IMR-90 (cell line): ENCODE measurements at regions not wholly inside any gene's neighbourhood (a gene's known extent, or its start where the extent isn't known, plus 50 kb on each side); places are given as distances from the start of the nearest gene placed in this dataset.

Experiments used
- ATAC-seq: fragments of 200-7000 bp; cut with Tn5 transposase; 2 replicates; pipeline ENCODE4 v1.9.1; 2020; ENCODE audit warnings: low read depth, mild to moderate bottlenecking, moderate library complexity
- BruUV-seq: library from RNA; stranded (reverse); fragments of 400-500 nt; replicated peaks from 2 replicates; lab custom pipeline; 2021; lab: Mats Ljungman, UMichigan
- CTCF ChIA-PET: fragments of 300-600 bp; formaldehyde crosslinking; extraction: SDS; loops from one replicate; lab custom pipeline; 2021; ENCODE audit warnings: antibody characterized with exemption; lab: Yijun Ruan, JAX
- POLR2A ChIA-PET: fragments of 300-600 bp; sonication (Branson Sonifier 250); formaldehyde crosslinking; loops from one replicate; lab custom pipeline; 2022; ENCODE audit warnings: antibody characterized with exemption; ENCODE audit not compliant: unreplicated experiment; lab: Charles Lee
- DNase-seq: peaks from one replicate; pipeline ENCODE4 v3.0.0; 2013
- H2AFZ ChIP-seq: replicated peaks from 2 replicates; pipeline ENCODE3; 2013; ENCODE audit warnings: low read length, mild to moderate bottlenecking; ENCODE audit not compliant: poor library complexity
- H2AK5ac ChIP-seq: 2 replicates; pipeline ENCODE4 v1.6.1; 2013; ENCODE audit warnings: low read depth, low read length, inconsistent platforms
- H2AK9ac ChIP-seq: replicated peaks from 2 replicates; pipeline ENCODE3; 2013; ENCODE audit warnings: mild to moderate bottlenecking, low read depth, low read length, moderate library complexity; ENCODE audit not compliant: poor library complexity
- H2BK120ac ChIP-seq: 2 replicates; pipeline ENCODE4 v1.6.1; 2013; ENCODE audit warnings: low read depth, low read length, inconsistent platforms
- H2BK15ac ChIP-seq: 3 replicates; pipeline ENCODE4 v1.6.1; 2013; ENCODE audit warnings: low read depth, low read length, inconsistent platforms
- H2BK20ac ChIP-seq: 2 replicates; pipeline ENCODE4 v1.6.1; 2013; ENCODE audit warnings: low read depth, mild to moderate bottlenecking, inconsistent platforms, low read length, moderate library complexity
- H2BK5ac ChIP-seq: 2 replicates; pipeline ENCODE4 v1.6.1; 2013; ENCODE audit warnings: mild to moderate bottlenecking, low read depth, low read length, inconsistent platforms; ENCODE audit not compliant: poor library complexity, severe bottlenecking
- H3K14ac ChIP-seq: replicated peaks from 2 replicates; pipeline ENCODE4 v1.6.1; 2013; ENCODE audit warnings: low read depth, low read length, inconsistent platforms
- H3K18ac ChIP-seq: 2 replicates; pipeline ENCODE4 v1.6.1; 2013; ENCODE audit warnings: low read depth, low read length, control low read depth
- H3K23ac ChIP-seq: 2 replicates; pipeline ENCODE4 v1.6.1; 2013; ENCODE audit warnings: low read depth, low read length, inconsistent platforms
- H3K27ac ChIP-seq: 2 replicates; pipeline ENCODE4 v1.5.1; 2013; ENCODE audit warnings: mild to moderate bottlenecking, control low read depth, low read length; ENCODE audit not compliant: insufficient read depth
- H3K27me3 ChIP-seq: 2 replicates; pipeline ENCODE4 v1.6.1; 2013; ENCODE audit warnings: low read length; ENCODE audit not compliant: control insufficient read depth, insufficient read depth
- H3K36me3 ChIP-seq: 2 replicates; pipeline ENCODE4 v1.6.1; 2013; ENCODE audit warnings: low read length, mixed read lengths; ENCODE audit not compliant: control insufficient read depth, insufficient read depth
- H3K4ac ChIP-seq: 2 replicates; pipeline ENCODE4 v1.6.1; 2013; ENCODE audit warnings: low read depth, low read length, inconsistent platforms
- H3K4me1 ChIP-seq: 2 replicates; pipeline ENCODE4 v1.6.1; 2013; ENCODE audit warnings: low read length, mixed read lengths; ENCODE audit not compliant: control insufficient read depth, insufficient read depth
- H3K4me2 ChIP-seq: 2 replicates; pipeline ENCODE4 v1.6.1; 2013; ENCODE audit warnings: low read depth, mild to moderate bottlenecking, control low read depth, low read length, moderate library complexity
- H3K4me3 ChIP-seq: 2 replicates; pipeline ENCODE4 v1.5.1; 2013; ENCODE audit warnings: low read depth, mild to moderate bottlenecking, control low read depth, low read length, moderate library complexity; ENCODE audit not compliant: insufficient read depth
- H3K56ac ChIP-seq: 2 replicates; pipeline ENCODE4 v1.6.1; 2013; ENCODE audit warnings: low read length, inconsistent platforms; ENCODE audit not compliant: insufficient read depth; ENCODE audit errors: extremely low read depth
- H3K79me1 ChIP-seq, 2 experiments: 2 replicates each; pipeline ENCODE4 v1.6.1; 2013; ENCODE audit warnings: low read length in 2 of 2, inconsistent platforms in 1 of 2, low read depth in 1 of 2
- H3K9ac ChIP-seq: 2 replicates; pipeline ENCODE4 v1.6.1; 2013; ENCODE audit warnings: low read depth, low read length, control low read depth
- H3K9me1 ChIP-seq: 2 replicates; pipeline ENCODE4 v1.6.1; 2013; ENCODE audit warnings: low read length, inconsistent platforms; ENCODE audit not compliant: insufficient read depth
- H3K9me3 ChIP-seq: 2 replicates; pipeline ENCODE4 v1.6.1; 2013; ENCODE audit warnings: low read length; ENCODE audit not compliant: control insufficient read depth, insufficient read depth
- H4K20me1 ChIP-seq: 2 replicates; pipeline ENCODE4 v1.6.1; 2013; ENCODE audit warnings: low read length, inconsistent platforms; ENCODE audit not compliant: insufficient read depth
- H4K5ac ChIP-seq: 2 replicates; pipeline ENCODE4 v1.6.1; 2013; ENCODE audit warnings: mild to moderate bottlenecking, low read depth, low read length, control low read depth
- H4K8ac ChIP-seq, 2 experiments: 2 replicates each; pipeline ENCODE4 v1.6.1; 2013; ENCODE audit warnings: low read depth in 2 of 2, low read length in 2 of 2, control low read depth in 1 of 2, inconsistent platforms in 1 of 2
- H4K91ac ChIP-seq: 2 replicates; pipeline ENCODE4 v1.6.1; 2013; ENCODE audit warnings: low read depth, low read length, inconsistent platforms; ENCODE audit not compliant: insufficient read depth
- BHLHE40 ChIP-seq: fragments of 150-350 bp; IDR thresholded peaks from 2 replicates; pipeline ENCODE4 v1.6.1; 2016; ENCODE audit warnings: mild to moderate bottlenecking, low read depth, low read length
- CEBPB ChIP-seq: IDR thresholded peaks from 2 replicates; pipeline ENCODE4 v1.6.1; 2012; ENCODE audit warnings: low read depth, low read length, improper control_type of control experiment
- CHD1 ChIP-seq: IDR thresholded peaks from 2 replicates; pipeline ENCODE4 v1.6.1; 2012; ENCODE audit warnings: low read depth, low read length, improper control_type of control experiment
- FOS ChIP-seq: fragments of 150-350 bp; IDR thresholded peaks from 2 replicates; pipeline ENCODE4 v1.6.1; 2016; ENCODE audit warnings: low read depth, low read length
- MAFK ChIP-seq: IDR thresholded peaks from 2 replicates; pipeline ENCODE4 v1.6.1; 2012; ENCODE audit warnings: low read depth, low read length, improper control_type of control experiment
- MXI1 ChIP-seq: IDR thresholded peaks from 2 replicates; pipeline ENCODE4 v1.6.1; 2012; ENCODE audit warnings: low read depth, mild to moderate bottlenecking, low read length, moderate library complexity, borderline replicate concordance
- NFE2L2 ChIP-seq: fragments of 150-350 bp; IDR thresholded peaks from 2 replicates; pipeline ENCODE4 v1.6.1; 2016; ENCODE audit warnings: low read depth, mild to moderate bottlenecking, low read length
- POLR2A ChIP-seq: IDR thresholded peaks from 2 replicates; pipeline ENCODE4 v1.6.1; 2012; ENCODE audit warnings: mild to moderate bottlenecking, low read depth, low read length
- RCOR1 ChIP-seq: IDR thresholded peaks from 2 replicates; pipeline ENCODE4 v1.6.1; 2012; ENCODE audit warnings: mild to moderate bottlenecking, low read length, improper control_type of control experiment; ENCODE audit not compliant: insufficient replicate concordance
- RFX5 ChIP-seq: IDR thresholded peaks from 2 replicates; pipeline ENCODE4 v1.8.0; 2012; ENCODE audit warnings: low read depth, mild to moderate bottlenecking, low read length, moderate library complexity
- SMC3 ChIP-seq: fragments of 150-350 bp; IDR thresholded peaks from 2 replicates; pipeline ENCODE4 v1.6.1; 2016; ENCODE audit warnings: low read depth, mild to moderate bottlenecking, antibody characterized with exemption, low read length, moderate library complexity
- WGBS, 2 experiments: methylation state at CpG; one replicate each; pipeline versions ENCODE4 v1.1.5 to v1.1.7; 2013; ENCODE audit warnings: missing lambda C conversion rate in 2 of 2; ENCODE audit not compliant: insufficient read length in 1 of 2; ENCODE audit errors: extremely low coverage in 2 of 2; 5-methylcytosine and 5-hydroxymethylcytosine counted together
- dilution Hi-C: fragments of 300-500 bp; cut with HindIII; formaldehyde crosslinking; loops from one replicate; pipeline ENCODE4 v1.14.3; 2018; ENCODE audit warnings: low sequenced_read_pairs; ENCODE audit not compliant: unreplicated experiment
- in situ Hi-C: fragments of 300-500 bp; cut with MboI; formaldehyde crosslinking; loops from 3 replicates; pipeline ENCODE4 v1.14.3; 2019; ENCODE audit warnings: low sequenced_read_pairs, inconsistent platforms, mixed read lengths
- intact Hi-C: fragments of 100-400 bp; cut with micrococcal nuclease; formaldehyde crosslinking; loops from 2 replicates; pipeline ENCODE4 v1.10.0; 2022
- TF ChIP-seq, protein P1 (sequence below): fragments of 150-350 bp; IDR thresholded peaks from 2 replicates; pipeline ENCODE4 v1.6.1; 2017; ENCODE audit warnings: mild to moderate bottlenecking, antibody characterized with exemption, low read length, low read depth
- TF ChIP-seq, protein P2 (sequence below): conservative IDR thresholded peaks from 2 replicates; pipeline ENCODE4 v1.5.1; 2012; ENCODE audit warnings: mild to moderate bottlenecking, low read depth, low read length, improper control_type of control experiment
- TF ChIP-seq, protein P3 (sequence below): fragments of 150-350 bp; IDR thresholded peaks from 2 replicates; pipeline ENCODE4 v1.6.1; 2016; ENCODE audit warnings: low read depth, mild to moderate bottlenecking, low read length, moderate library complexity, borderline replicate concordance

DNA sequence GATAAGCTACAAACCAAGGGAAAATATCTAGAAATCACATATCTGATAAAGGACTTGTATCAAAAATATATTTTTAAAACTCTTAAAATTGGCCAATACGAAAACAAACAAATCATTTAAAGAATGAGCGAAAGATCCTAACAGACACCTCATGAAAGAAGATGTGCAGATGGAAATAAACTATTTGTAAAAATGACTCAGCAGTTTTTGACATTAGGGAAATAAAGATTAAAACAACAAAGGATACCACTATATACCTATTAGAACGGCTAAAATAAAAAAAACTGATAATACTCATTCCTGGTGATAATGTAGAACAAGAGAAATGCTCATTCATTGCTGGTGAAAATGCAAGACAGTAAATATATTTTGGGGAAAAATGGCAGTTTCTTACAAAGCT, 506.4 kb downstream of the KLHL4 start:
- no peak overlapping the region for H4K91ac ChIP-seq
- H2BK15ac ChIP-seq, result no peak overlapping the region
- no peak overlapping the region for H2BK20ac ChIP-seq
- H3K9ac ChIP-seq, result no peak overlapping the region
- H3K4me3 ChIP-seq, result no peak overlapping the region
- no peaks in the 10 kb centered on the region for H3K9me1 ChIP-seq
- H2BK120ac ChIP-seq, result no peak overlapping the region
- in situ Hi-C loops (no loop called here), intact Hi-C loops (no loop called here), dilution Hi-C loops (no loop called here)
- BruUV-seq, result no TSS peak
- H3K56ac ChIP-seq, result no peak overlapping the region
- H3K79me1 ChIP-seq, result no peaks in the 10 kb centered on the region
- TF ChIP-seq NFE2L2, result peak; percentile 86
- no peak for TF ChIP-seq MXI1
- TF ChIP-seq CHD1, result no peak
- TF ChIP-seq FOS, result no peak
- no peak for TF ChIP-seq POLR2A
- TF ChIP-seq, protein P1, sequence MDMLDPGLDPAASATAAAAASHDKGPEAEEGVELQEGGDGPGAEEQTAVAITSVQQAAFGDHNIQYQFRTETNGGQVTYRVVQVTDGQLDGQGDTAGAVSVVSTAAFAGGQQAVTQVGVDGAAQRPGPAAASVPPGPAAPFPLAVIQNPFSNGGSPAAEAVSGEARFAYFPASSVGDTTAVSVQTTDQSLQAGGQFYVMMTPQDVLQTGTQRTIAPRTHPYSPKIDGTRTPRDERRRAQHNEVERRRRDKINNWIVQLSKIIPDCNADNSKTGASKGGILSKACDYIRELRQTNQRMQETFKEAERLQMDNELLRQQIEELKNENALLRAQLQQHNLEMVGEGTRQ, result no peak
- TF ChIP-seq MAFK, result peak; percentile 21; the same call in 1 of the 2 replicates
- TF ChIP-seq CEBPB, result no peak
- no peak for TF ChIP-seq SMC3
- TF ChIP-seq, protein P2, sequence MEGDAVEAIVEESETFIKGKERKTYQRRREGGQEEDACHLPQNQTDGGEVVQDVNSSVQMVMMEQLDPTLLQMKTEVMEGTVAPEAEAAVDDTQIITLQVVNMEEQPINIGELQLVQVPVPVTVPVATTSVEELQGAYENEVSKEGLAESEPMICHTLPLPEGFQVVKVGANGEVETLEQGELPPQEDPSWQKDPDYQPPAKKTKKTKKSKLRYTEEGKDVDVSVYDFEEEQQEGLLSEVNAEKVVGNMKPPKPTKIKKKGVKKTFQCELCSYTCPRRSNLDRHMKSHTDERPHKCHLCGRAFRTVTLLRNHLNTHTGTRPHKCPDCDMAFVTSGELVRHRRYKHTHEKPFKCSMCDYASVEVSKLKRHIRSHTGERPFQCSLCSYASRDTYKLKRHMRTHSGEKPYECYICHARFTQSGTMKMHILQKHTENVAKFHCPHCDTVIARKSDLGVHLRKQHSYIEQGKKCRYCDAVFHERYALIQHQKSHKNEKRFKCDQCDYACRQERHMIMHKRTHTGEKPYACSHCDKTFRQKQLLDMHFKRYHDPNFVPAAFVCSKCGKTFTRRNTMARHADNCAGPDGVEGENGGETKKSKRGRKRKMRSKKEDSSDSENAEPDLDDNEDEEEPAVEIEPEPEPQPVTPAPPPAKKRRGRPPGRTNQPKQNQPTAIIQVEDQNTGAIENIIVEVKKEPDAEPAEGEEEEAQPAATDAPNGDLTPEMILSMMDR, result no peak
- TF ChIP-seq, protein P3, sequence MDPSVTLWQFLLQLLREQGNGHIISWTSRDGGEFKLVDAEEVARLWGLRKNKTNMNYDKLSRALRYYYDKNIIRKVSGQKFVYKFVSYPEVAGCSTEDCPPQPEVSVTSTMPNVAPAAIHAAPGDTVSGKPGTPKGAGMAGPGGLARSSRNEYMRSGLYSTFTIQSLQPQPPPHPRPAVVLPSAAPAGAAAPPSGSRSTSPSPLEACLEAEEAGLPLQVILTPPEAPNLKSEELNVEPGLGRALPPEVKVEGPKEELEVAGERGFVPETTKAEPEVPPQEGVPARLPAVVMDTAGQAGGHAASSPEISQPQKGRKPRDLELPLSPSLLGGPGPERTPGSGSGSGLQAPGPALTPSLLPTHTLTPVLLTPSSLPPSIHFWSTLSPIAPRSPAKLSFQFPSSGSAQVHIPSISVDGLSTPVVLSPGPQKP, result no peak
- TF ChIP-seq RFX5, result no peak
- no peak for TF ChIP-seq BHLHE40
- TF ChIP-seq RCOR1, result no peak
- no CpG with 5 or more reads among the region's 3 CpGs for WGBS, 2 experiments
- H3K14ac ChIP-seq, result no peak overlapping the region
- no peak overlapping the region for H2AK9ac ChIP-seq
- H3K4ac ChIP-seq, result no peak overlapping the region
- H2BK5ac ChIP-seq, result no peak overlapping the region
- H2AK5ac ChIP-seq, result no peak overlapping the region
- POLR2A ChIA-PET, result no interaction called here
- H3K23ac ChIP-seq, result no peak overlapping the region
- no peak for ATAC-seq
- no peaks in the 10 kb centered on the region for H3K27me3 ChIP-seq
- H3K27ac ChIP-seq, result no peak overlapping the region
- DNase-seq, result no peak
- no peak overlapping the region for H4K8ac ChIP-seq
- H3K9me3 ChIP-seq, result no peaks in the 10 kb centered on the region
- no peak overlapping the region for H3K18ac ChIP-seq
- H4K20me1 ChIP-seq, result no peaks in the 10 kb centered on the region
- no peaks in the 10 kb centered on the region for H3K36me3 ChIP-seq
- H4K5ac ChIP-seq, result no peak overlapping the region
- H3K4me2 ChIP-seq, result no peak overlapping the region
- CTCF ChIA-PET, result interaction anchor here (0.6 kb wide), 1 partner anchor 1135 kb away, joined by 4 read pairs; no protein-coding TSS in a partner anchor
- H3K4me1 ChIP-seq, result no peaks in the 10 kb centered on the region
- H2AFZ ChIP-seq, result no peak overlapping the region
